ENCODE measurements at regions not wholly inside any gene's neighbourhood (a gene's known extent, or its start where the extent isn't known, plus 50 kb on each side); places are given as distances from the start of the nearest gene placed in this dataset.

- TF ChIP-seq ATF2 (CRISPR knock-in tag; IDR thresholded peaks at IDR 0.05; ENCODE audit: borderline replicate concordance, low read depth): no peak
- TF ChIP-seq, protein P1, sequence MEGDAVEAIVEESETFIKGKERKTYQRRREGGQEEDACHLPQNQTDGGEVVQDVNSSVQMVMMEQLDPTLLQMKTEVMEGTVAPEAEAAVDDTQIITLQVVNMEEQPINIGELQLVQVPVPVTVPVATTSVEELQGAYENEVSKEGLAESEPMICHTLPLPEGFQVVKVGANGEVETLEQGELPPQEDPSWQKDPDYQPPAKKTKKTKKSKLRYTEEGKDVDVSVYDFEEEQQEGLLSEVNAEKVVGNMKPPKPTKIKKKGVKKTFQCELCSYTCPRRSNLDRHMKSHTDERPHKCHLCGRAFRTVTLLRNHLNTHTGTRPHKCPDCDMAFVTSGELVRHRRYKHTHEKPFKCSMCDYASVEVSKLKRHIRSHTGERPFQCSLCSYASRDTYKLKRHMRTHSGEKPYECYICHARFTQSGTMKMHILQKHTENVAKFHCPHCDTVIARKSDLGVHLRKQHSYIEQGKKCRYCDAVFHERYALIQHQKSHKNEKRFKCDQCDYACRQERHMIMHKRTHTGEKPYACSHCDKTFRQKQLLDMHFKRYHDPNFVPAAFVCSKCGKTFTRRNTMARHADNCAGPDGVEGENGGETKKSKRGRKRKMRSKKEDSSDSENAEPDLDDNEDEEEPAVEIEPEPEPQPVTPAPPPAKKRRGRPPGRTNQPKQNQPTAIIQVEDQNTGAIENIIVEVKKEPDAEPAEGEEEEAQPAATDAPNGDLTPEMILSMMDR (IDR thresholded peaks at IDR 0.05): no peak
- TF ChIP-seq, protein P2, sequence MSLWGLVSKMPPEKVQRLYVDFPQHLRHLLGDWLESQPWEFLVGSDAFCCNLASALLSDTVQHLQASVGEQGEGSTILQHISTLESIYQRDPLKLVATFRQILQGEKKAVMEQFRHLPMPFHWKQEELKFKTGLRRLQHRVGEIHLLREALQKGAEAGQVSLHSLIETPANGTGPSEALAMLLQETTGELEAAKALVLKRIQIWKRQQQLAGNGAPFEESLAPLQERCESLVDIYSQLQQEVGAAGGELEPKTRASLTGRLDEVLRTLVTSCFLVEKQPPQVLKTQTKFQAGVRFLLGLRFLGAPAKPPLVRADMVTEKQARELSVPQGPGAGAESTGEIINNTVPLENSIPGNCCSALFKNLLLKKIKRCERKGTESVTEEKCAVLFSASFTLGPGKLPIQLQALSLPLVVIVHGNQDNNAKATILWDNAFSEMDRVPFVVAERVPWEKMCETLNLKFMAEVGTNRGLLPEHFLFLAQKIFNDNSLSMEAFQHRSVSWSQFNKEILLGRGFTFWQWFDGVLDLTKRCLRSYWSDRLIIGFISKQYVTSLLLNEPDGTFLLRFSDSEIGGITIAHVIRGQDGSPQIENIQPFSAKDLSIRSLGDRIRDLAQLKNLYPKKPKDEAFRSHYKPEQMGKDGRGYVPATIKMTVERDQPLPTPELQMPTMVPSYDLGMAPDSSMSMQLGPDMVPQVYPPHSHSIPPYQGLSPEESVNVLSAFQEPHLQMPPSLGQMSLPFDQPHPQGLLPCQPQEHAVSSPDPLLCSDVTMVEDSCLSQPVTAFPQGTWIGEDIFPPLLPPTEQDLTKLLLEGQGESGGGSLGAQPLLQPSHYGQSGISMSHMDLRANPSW (CRISPR knock-in tag; conservative IDR thresholded peaks at IDR 0.05; ENCODE audit: low read depth): no peak
- TF ChIP-seq OVOL2 (CRISPR knock-in tag; IDR thresholded peaks at IDR 0.05; ENCODE audit: borderline replicate concordance): no peak
- no peak for TF ChIP-seq TEAD4 (CRISPR knock-in tag; IDR thresholded peaks at IDR 0.05)
- no peak for TF ChIP-seq FOXP1 (CRISPR knock-in tag; IDR thresholded peaks at IDR 0.05; ENCODE audit: borderline replicate concordance)
- TF ChIP-seq, protein P3, sequence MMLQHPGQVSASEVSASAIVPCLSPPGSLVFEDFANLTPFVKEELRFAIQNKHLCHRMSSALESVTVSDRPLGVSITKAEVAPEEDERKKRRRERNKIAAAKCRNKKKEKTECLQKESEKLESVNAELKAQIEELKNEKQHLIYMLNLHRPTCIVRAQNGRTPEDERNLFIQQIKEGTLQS (CRISPR knock-in tag; conservative IDR thresholded peaks at IDR 0.05): no peak
- no peak for TF ChIP-seq ESRRA (CRISPR knock-in tag; IDR thresholded peaks at IDR 0.05; ENCODE audit: borderline replicate concordance)
- TF ChIP-seq FOXK1 (CRISPR knock-in tag; IDR thresholded peaks at IDR 0.05): no peak
- TF ChIP-seq KAT7 (CRISPR knock-in tag; IDR thresholded peaks at IDR 0.05; ENCODE audit: borderline replicate concordance): no peak
- TF ChIP-seq GABPB1 (CRISPR knock-in tag; IDR thresholded peaks at IDR 0.05): no peak
- TF ChIP-seq CBFB (CRISPR knock-in tag; IDR thresholded peaks at IDR 0.05; ENCODE audit: low read depth): no peak
- no peak for TF ChIP-seq SMAD3 (CRISPR knock-in tag; IDR thresholded peaks at IDR 0.05; ENCODE audit: borderline replicate concordance)
These were observed 288.9 kb upstream of the CDH11 start for GRCh38 chr16:65410801-65411200.

Measured in WTC11 (cell line).